Urinary bladder (tissue), 3 donors: ENCODE measurements at regions not wholly inside any gene's neighbourhood (a gene's known extent, or its start where the extent isn't known, plus 50 kb on each side); places are given as distances from the start of the nearest gene placed in this dataset.
"Not testable (repeated sequence)": the region's sequence is repeated elsewhere in the genome, so short reads cannot be mapped to it uniquely, and the experiment has no call there.

Source experiments
- DNase-seq: peaks from one replicate; pipeline ENCODE4 v3.0.0-alpha.2; 2015; ENCODE audit errors: extremely low spot score
- H3K27ac ChIP-seq: one replicate; pipeline ENCODE4 v1.5.1; 2013; ENCODE audit warnings: low read depth, mild to moderate bottlenecking, moderate library complexity
- H3K36me3 ChIP-seq: one replicate; pipeline ENCODE4 v1.6.1; 2013; ENCODE audit warnings: mild to moderate bottlenecking, moderate library complexity; ENCODE audit not compliant: insufficient read depth
- H3K4me1 ChIP-seq: one replicate; pipeline ENCODE4 v1.6.1; 2013; ENCODE audit warnings: mild to moderate bottlenecking, moderate library complexity; ENCODE audit not compliant: insufficient read depth
- H3K4me3 ChIP-seq: one replicate; pipeline ENCODE4 v1.5.1; 2013; ENCODE audit warnings: low read depth, low read length
- WGBS: extraction: QIAGEN DNeasy Blood & Tissue Kit; methylation state at CpG from one replicate; pipeline ENCODE4 v1.1.7; 2013; 5-methylcytosine and 5-hydroxymethylcytosine counted together
- donor health status: healthy with polysubstance abuse.
- donor health status: healthy.

- WGBS: 63% methylated on average over 6 of the region's 6 CpGs
- peaks cover 2% of the 10 kb centered on the region for H3K4me1 ChIP-seq
- H3K4me3 ChIP-seq: no peak overlapping the region
- no peak for DNase-seq
- no peaks in the 10 kb centered on the region for H3K36me3 ChIP-seq
- H3K27ac ChIP-seq: peak overlapping the region; percentile 31
Observed at GRCh38 chr3:188979669-188980310, 192.0 kb upstream of the TPRG1 start.

GRCh38 chr3:188993181-188993580, 178.6 kb upstream of the TPRG1 start:
- DNase-seq: no peak
- H3K4me1 ChIP-seq: no peaks in the 10 kb centered on the region
- WGBS: 70% methylated on average over 4 of the region's 4 CpGs
- H3K27ac ChIP-seq: no peak overlapping the region
- H3K36me3 ChIP-seq: no peaks in the 10 kb centered on the region
- H3K4me3 ChIP-seq: no peak overlapping the region

- no peak for DNase-seq
- no peaks in the 10 kb centered on the region for H3K4me1 ChIP-seq
- no peak overlapping the region for H3K27ac ChIP-seq
- no peaks in the 10 kb centered on the region for H3K36me3 ChIP-seq
- H3K4me3 ChIP-seq: no peak overlapping the region
Observed at GRCh38 chr3:189001559-189001958, 170.2 kb upstream of the TPRG1 start.

- DNase-seq: no peak
- Histone ChIP-seq H3K4me1 (no peaks in the 10 kb centered on the region), H3K4me3 (no peak overlapping the region), H3K27ac (no peak overlapping the region), H3K36me3 (no peaks in the 10 kb centered on the region)
- WGBS: 92% methylated on average over 1 of the region's 1 CpG
Observed at GRCh38 chr3:189003410-189003809, 168.4 kb upstream of the TPRG1 start.

GRCh38 chr3:189013224-189013888, 158.4 kb upstream of the TPRG1 start:
- no peak for DNase-seq
- no peak overlapping the region for H3K4me3 ChIP-seq
- H3K27ac ChIP-seq: no peak overlapping the region
- no peaks in the 10 kb centered on the region for H3K4me1 ChIP-seq
- no peaks in the 10 kb centered on the region for H3K36me3 ChIP-seq

GRCh38 chr3:189014526-189014925, 157.2 kb upstream of the TPRG1 start:
- no peaks in the 10 kb centered on the region for H3K36me3 ChIP-seq
- H3K4me1 ChIP-seq: no peaks in the 10 kb centered on the region
- H3K4me3 ChIP-seq: no peak overlapping the region
- DNase-seq: no peak
- no peak overlapping the region for H3K27ac ChIP-seq

GRCh38 chr3:189022576-189023466, 148.9 kb upstream of the TPRG1 start:
- not testable (repeated sequence) for DNase-seq, H3K36me3 ChIP-seq
- WGBS: 79% methylated on average over 37 of the region's 39 CpGs

GRCh38 chr3:189025866-189026265, 145.9 kb upstream of the TPRG1 start:
- no peak for DNase-seq
- 94% methylated on average over 2 of the region's 2 CpGs for WGBS
- H3K4me3 ChIP-seq: no peak overlapping the region
- H3K4me1 ChIP-seq: no peaks in the 10 kb centered on the region
- H3K36me3 ChIP-seq: no peaks in the 10 kb centered on the region
- no peak overlapping the region for H3K27ac ChIP-seq

More at GRCh38 chr3:189022576-189023466, 148.9 kb upstream of the TPRG1 start:
- H3K4me3 ChIP-seq, H3K27ac ChIP-seq, H3K4me1 ChIP-seq: not testable (repeated sequence)

- WGBS: 66% methylated on average over 4 of the region's 4 CpGs
- H3K27ac ChIP-seq: no peak overlapping the region
- DNase-seq: no peak
- H3K36me3 ChIP-seq: no peaks in the 10 kb centered on the region
- H3K4me3 ChIP-seq: no peak overlapping the region
- H3K4me1 ChIP-seq: no peaks in the 10 kb centered on the region
Observed at GRCh38 chr3:189027626-189028155, 144.1 kb upstream of the TPRG1 start.

- no peak overlapping the region for H3K4me3 ChIP-seq
- 82% methylated on average over 2 of the region's 2 CpGs for WGBS
- no peaks in the 10 kb centered on the region for H3K36me3 ChIP-seq
- H3K27ac ChIP-seq: no peak overlapping the region
- DNase-seq: no peak
- H3K4me1 ChIP-seq: no peaks in the 10 kb centered on the region
Observed at GRCh38 chr3:189038773-189039745, 132.7 kb upstream of the TPRG1 start.

GRCh38 chr3:189040656-189041335, 131.0 kb upstream of the TPRG1 start:
- H3K27ac ChIP-seq: no peak overlapping the region
- DNase-seq: no peak
- no peak overlapping the region for H3K4me3 ChIP-seq
- H3K36me3 ChIP-seq: no peaks in the 10 kb centered on the region
- no peaks in the 10 kb centered on the region for H3K4me1 ChIP-seq
- 65% methylated on average over 4 of the region's 4 CpGs for WGBS

- Histone ChIP-seq H3K27ac (no peak overlapping the region), H3K4me3 (no peak overlapping the region), H3K4me1 (no peaks in the 10 kb centered on the region), H3K36me3 (no peaks in the 10 kb centered on the region)
- DNase-seq: no peak
- WGBS: 69% methylated on average over 2 of the region's 2 CpGs
Observed at GRCh38 chr3:189041482-189042090, 130.2 kb upstream of the TPRG1 start.
